ENCODE measurements at regions not wholly inside any gene's neighbourhood (a gene's known extent, or its start where the extent isn't known, plus 50 kb on each side); places are given as distances from the start of the nearest gene placed in this dataset.

GRCh38 chr13:39963612-39964011, 308.1 kb downstream of the COG6 start:
- Histone ChIP-seq H3K36me3 (ENCODE audit: control insufficient read depth, insufficient read depth, low read length) (no peaks in the 10 kb centered on the region), H3K4me3 (ENCODE audit: low read depth, low read length) (no peak overlapping the region), H3K27me3 (ENCODE audit: control insufficient read depth, insufficient read depth, low read length) (no peaks in the 10 kb centered on the region)
- ChIA-PET POLR2A (no interaction called here), CTCF (interaction anchor here (1.2 kb wide), 2 partner anchors 11 to 734 kb away, joined by 3 read pairs; no protein-coding TSS in a partner anchor)
- no peak for TF ChIP-seq CTCF (IDR thresholded peaks at IDR 0.05; ENCODE audit: insufficient read depth, low read depth, low read length)
- no peak for DNase-seq (ENCODE audit: low read depth)

GRCh38 chr13:39965309-39965708, 309.8 kb downstream of the COG6 start:
- no peak for DNase-seq (ENCODE audit: low read depth)
- TF ChIP-seq CTCF (IDR thresholded peaks at IDR 0.05; ENCODE audit: insufficient read depth, low read depth, low read length): no peak
- Histone ChIP-seq H3K27me3 (ENCODE audit: control insufficient read depth, insufficient read depth, low read length) (no peaks in the 10 kb centered on the region), H3K4me3 (ENCODE audit: low read depth, low read length) (no peak overlapping the region), H3K36me3 (ENCODE audit: control insufficient read depth, insufficient read depth, low read length) (no peaks in the 10 kb centered on the region)
- ChIA-PET POLR2A (no interaction called here), CTCF (no interaction called here)

- Histone ChIP-seq H3K27me3 (ENCODE audit: control insufficient read depth, insufficient read depth, low read length) (no peaks in the 10 kb centered on the region), H3K36me3 (ENCODE audit: control insufficient read depth, insufficient read depth, low read length) (no peaks in the 10 kb centered on the region), H3K4me3 (ENCODE audit: low read depth, low read length) (no peak overlapping the region)
- ChIA-PET CTCF (interaction anchor here (1.7 kb wide), 1 partner anchor 24 kb away, joined by 7 read pairs; no protein-coding TSS in a partner anchor), POLR2A (no interaction called here)
- no peak for DNase-seq (ENCODE audit: low read depth)
- no peak for TF ChIP-seq CTCF (IDR thresholded peaks at IDR 0.05; ENCODE audit: insufficient read depth, low read depth, low read length)
Measured at GRCh38 chr13:39967199-39967959, 311.9 kb downstream of the COG6 start.

GRCh38 chr13:39968646-39969475, 313.4 kb downstream of the COG6 start:
- Histone ChIP-seq H3K36me3 (ENCODE audit: control insufficient read depth, insufficient read depth, low read length) (no peaks in the 10 kb centered on the region), H3K27me3 (ENCODE audit: control insufficient read depth, insufficient read depth, low read length) (no peaks in the 10 kb centered on the region), H3K4me3 (ENCODE audit: low read depth, low read length) (no peak overlapping the region)
- no peak for DNase-seq (ENCODE audit: low read depth)
- POLR2A ChIA-PET: no interaction called here
- CTCF ChIA-PET: interaction anchor here (0.8 to 1.3 kb wide), 2 partner anchors 15 to 47 kb away, joined by 3 read pairs; no protein-coding TSS in a partner anchor
- no peak for TF ChIP-seq CTCF (IDR thresholded peaks at IDR 0.05; ENCODE audit: insufficient read depth, low read depth, low read length)

- CTCF ChIA-PET: no interaction called here
Measured at GRCh38 chr13:39970177-39970846, 314.9 kb downstream of the COG6 start.

More at GRCh38 chr13:39970177-39970846, 314.9 kb downstream of the COG6 start:
- no peak for TF ChIP-seq CTCF (IDR thresholded peaks at IDR 0.05; ENCODE audit: insufficient read depth, low read depth, low read length)
- no peaks in the 10 kb centered on the region for H3K36me3 ChIP-seq (ENCODE audit: control insufficient read depth, insufficient read depth, low read length)
- no peaks in the 10 kb centered on the region for H3K27me3 ChIP-seq (ENCODE audit: control insufficient read depth, insufficient read depth, low read length)
- H3K4me3 ChIP-seq (ENCODE audit: low read depth, low read length): no peak overlapping the region
- no peak for DNase-seq (ENCODE audit: low read depth)
- POLR2A ChIA-PET: no interaction called here
